Esophagus muscularis mucosa (tissue), 4 donors: ENCODE measurements at regions not wholly inside any gene's neighbourhood (a gene's known extent, or its start where the extent isn't known, plus 50 kb on each side); places are given as distances from the start of the nearest gene placed in this dataset.
A peak's percentile ranks its signal among the peaks of the same experiment; 100 is the strongest.

Experiments
- DNase-seq: peaks from one replicate; pipeline ENCODE4 v3.0.0-alpha.2; 2017; ENCODE audit errors: extremely low spot score
- H3K27ac ChIP-seq, 4 donors: fragments of 200-600 bp; sonication (generic); replicated peaks in 1 of 4; 1 replicate in 3 of 4; 2 replicates in 1 of 4; pipeline ENCODE4 v1.5.1; 2016 to 2019; ENCODE audit warnings: mild to moderate bottlenecking in 1 of 4
- H3K27me3 ChIP-seq, 4 donors: fragments of 200-600 bp; sonication (generic); one replicate each; pipeline versions ENCODE4 v1.5.1 to v1.6.0; 2016 to 2019
- H3K36me3 ChIP-seq, 4 donors: fragments of 200-600 bp; sonication (generic); one replicate each; pipeline ENCODE4 v1.5.1; 2016 to 2019
- H3K4me1 ChIP-seq, 4 donors: fragments of 200-600 bp; sonication (generic); one replicate each; pipeline ENCODE4 v1.5.1; 2016 to 2019
- H3K4me3 ChIP-seq, 4 donors: fragments of 200-600 bp; sonication (generic); 1 replicate in 2 of 4; 2 replicates in 2 of 4; pipeline ENCODE4 v1.5.1; 2016 to 2019; ENCODE audit warnings: mild to moderate bottlenecking in 4 of 4, moderate library complexity in 1 of 4
- H3K9me3 ChIP-seq, 4 donors: fragments of 200-600 bp; sonication (generic); 1 replicate in 3 of 4; 2 replicates in 1 of 4; pipeline ENCODE4 v1.5.1; 2016 to 2019
- CTCF ChIP-seq, 3 experiments: fragments of 200-600 bp in 2 of 3; fragments of 450-650 bp in 1 of 3; sonication (generic) in 2 of 3; IDR thresholded peaks; one replicate each; pipeline ENCODE4 v1.5.1; 2017 to 2019; ENCODE audit warnings: antibody characterized with exemption in 3 of 3, mild to moderate bottlenecking in 2 of 3, moderate library complexity in 1 of 3
- EP300 ChIP-seq: sonication (generic); formaldehyde crosslinking; IDR thresholded peaks from one replicate; pipeline ENCODE4 v1.6.1; 2017; ENCODE audit warnings: antibody characterized with exemption
- POLR2A ChIP-seq: fragments of 450-650 bp; IDR thresholded peaks from one replicate; pipeline ENCODE4 v1.6.1; 2017; ENCODE audit warnings: antibody characterized with exemption, moderate library complexity, mild to moderate bottlenecking, low read depth
- POLR2AphosphoS5 ChIP-seq, 2 donors: sonication (generic); formaldehyde crosslinking; IDR thresholded peaks; one replicate each; pipeline ENCODE4 v1.6.1; 2017; ENCODE audit warnings: antibody characterized with exemption in 2 of 2
- WGBS: methylation state at CpG from one replicate; pipeline ENCODE4 v1.1.5; 2018; 5-methylcytosine and 5-hydroxymethylcytosine counted together
- intact Hi-C: fragments of 100-400 bp; cut with DNase I; formaldehyde crosslinking; loops from one replicate; pipeline ENCODE4 v1.15.1; 2023

GRCh38 chr12:111270239-111270638 lies 98.7 kb downstream of the PHETA1 start:
- Histone ChIP-seq H3K9me3 (no peaks in the 10 kb centered on the region), H3K4me3 (no peak overlapping the region), H3K36me3 (no peaks in the 10 kb centered on the region), H3K4me1 (peaks cover 0 to 6% (median 3%) of the 10 kb centered on the region in 4 donors), H3K27me3 (peaks cover 0 to 66% (median 5%) of the 10 kb centered on the region in 4 donors), H3K27ac (no peak overlapping the region)
- intact Hi-C loops: no loop called here
- 28% methylated on average over 11 of the region's 11 CpGs for WGBS
- TF ChIP-seq POLR2A (no peak), POLR2AphosphoS5 (IDR thresholded peaks at IDR 0.05) (no peak), CTCF (IDR thresholded peaks at IDR 0.05) (no peak), EP300 (no peak)
- DNase-seq: no peak

- WGBS: 37% methylated on average over 7 of the region's 7 CpGs
- Histone ChIP-seq H3K4me1 (peaks cover 0 to 6% (median 3%) of the 10 kb centered on the region in 4 donors), H3K27ac (no peak overlapping the region), H3K4me3 (no peak overlapping the region), H3K27me3 (peaks cover 0 to 62% (median 5%) of the 10 kb centered on the region in 4 donors), H3K9me3 (no peaks in the 10 kb centered on the region), H3K36me3 (no peaks in the 10 kb centered on the region)
- intact Hi-C loops: no loop called here
- no peak for TF ChIP-seq EP300
- TF ChIP-seq POLR2AphosphoS5 (IDR thresholded peaks at IDR 0.05): no peak
- TF ChIP-seq POLR2A: no peak
- no peak for TF ChIP-seq CTCF (IDR thresholded peaks at IDR 0.05)
- DNase-seq: no peak
Measured at GRCh38 chr12:111269718-111270117, 99.2 kb downstream of the PHETA1 start.

- WGBS: 75% methylated on average over 15 of the region's 16 CpGs
- peaks cover 0 to 55% (median 5%) of the 10 kb centered on the region in 4 donors for H3K27me3 ChIP-seq
- no peaks in the 10 kb centered on the region for H3K36me3 ChIP-seq
- no peaks in the 10 kb centered on the region for H3K9me3 ChIP-seq
- H3K4me1 ChIP-seq: peaks cover 0 to 6% (median 3%) of the 10 kb centered on the region in 4 donors
- TF ChIP-seq POLR2A (no peak), CTCF (IDR thresholded peaks at IDR 0.05) (peak in 2 of 3 experiments; percentile 29 to 48), POLR2AphosphoS5 (IDR thresholded peaks at IDR 0.05) (no peak)
- H3K4me3 ChIP-seq: no peak overlapping the region
- no peak overlapping the region for H3K27ac ChIP-seq
- intact Hi-C loops: no loop called here
- no peak for DNase-seq
Measured at GRCh38 chr12:111268738-111269572, 99.9 kb downstream of the PHETA1 start.

- H3K4me1 ChIP-seq: peaks cover 0 to 6% (median 3%) of the 10 kb centered on the region in 4 donors
- H3K4me3 ChIP-seq: no peak overlapping the region
- no peaks in the 10 kb centered on the region for H3K36me3 ChIP-seq
- H3K27ac ChIP-seq: no peak overlapping the region
- DNase-seq: no peak
- 73% methylated on average over 7 of the region's 8 CpGs for WGBS
- TF ChIP-seq EP300 (no peak), CTCF (IDR thresholded peaks at IDR 0.05) (no peak), POLR2AphosphoS5 (IDR thresholded peaks at IDR 0.05) (no peak), POLR2A (no peak)
- no peaks in the 10 kb centered on the region for H3K9me3 ChIP-seq
- peaks cover 0 to 38% (median 1%) of the 10 kb centered on the region in 4 donors for H3K27me3 ChIP-seq
- intact Hi-C loops: no loop called here
Measured at GRCh38 chr12:111267144-111267543, 101.8 kb downstream of the PHETA1 start.
